Fibroblast of the conjunctiva (primary cell): ENCODE measurements at regions not wholly inside any gene's neighbourhood (a gene's known extent, or its start where the extent isn't known, plus 50 kb on each side); places are given as distances from the start of the nearest gene placed in this dataset.
A peak's percentile ranks its signal among the peaks of the same experiment; 100 is the strongest.
"Not testable (repeated sequence)": the region's sequence is repeated elsewhere in the genome, so short reads cannot be mapped to it uniquely, and the experiment has no call there.

Experiments used
- DNase-seq: peaks from one replicate; pipeline ENCODE4 v3.0.0-alpha.2; 2010; ENCODE audit warnings: low read depth

- DNase-seq = no peak
Measured at GRCh38 chr1:55773211-55773940, 558.2 kb upstream of the USP24 start.

- no peak for DNase-seq
Measured at GRCh38 chr1:55768327-55768952, 553.3 kb upstream of the USP24 start.

GRCh38 chr1:55767171-55767570 is 552.0 kb upstream of the USP24 start:
- DNase-seq = no peak

GRCh38 chr1:55765505-55765904 is 550.3 kb upstream of the USP24 start:
- DNase-seq = not testable (repeated sequence)

- DNase-seq = no peak
Measured at GRCh38 chr1:55751776-55752175, 536.6 kb upstream of the USP24 start.

GRCh38 chr1:55750628-55750995 is 535.4 kb upstream of the USP24 start:
- DNase-seq = no peak

GRCh38 chr1:55749975-55750627 is 534.9 kb upstream of the USP24 start:
- no peak for DNase-seq

GRCh38 chr1:55747408-55747841 is 532.3 kb upstream of the USP24 start:
- DNase-seq = no peak

GRCh38 chr1:55746710-55747109 is 531.5 kb upstream of the USP24 start:
- DNase-seq = no peak

- DNase-seq = peak; percentile 75
Measured at GRCh38 chr1:55741516-55741915, 526.4 kb upstream of the USP24 start.

GRCh38 chr1:55735106-55735505 is 519.9 kb upstream of the USP24 start:
- no peak for DNase-seq

GRCh38 chr1:55726994-55727393 is 511.8 kb upstream of the USP24 start:
- DNase-seq = no peak

- no peak for DNase-seq
Measured at GRCh38 chr1:55725378-55725777, 510.2 kb upstream of the USP24 start.

GRCh38 chr1:55724551-55725325 is 509.6 kb upstream of the USP24 start:
- peak; percentile 94 for DNase-seq

- no peak for DNase-seq
Measured at GRCh38 chr1:55723001-55723400, 507.8 kb upstream of the USP24 start.

GRCh38 chr1:55720261-55720660 is 505.1 kb upstream of the USP24 start:
- DNase-seq = peak; percentile 80

GRCh38 chr1:55718758-55719671 is 503.9 kb upstream of the USP24 start:
- DNase-seq = peak; percentile 100

- no peak for DNase-seq
Measured at GRCh38 chr1:55717111-55717510, 501.9 kb upstream of the USP24 start.

GRCh38 chr1:55716610-55717009 is 501.4 kb upstream of the USP24 start:
- no peak for DNase-seq

GRCh38 chr1:55716151-55716550 is 501.0 kb upstream of the USP24 start:
- DNase-seq = no peak

GRCh38 chr1:55714230-55714629 is 499.1 kb upstream of the USP24 start:
- DNase-seq = no peak
